NCI-H1930 (cell line): ENCODE measurements at regions not wholly inside any gene's neighbourhood (a gene's known extent, or its start where the extent isn't known, plus 50 kb on each side); places are given as distances from the start of the nearest gene placed in this dataset.
"Not testable (repeated sequence)": the region's sequence is repeated elsewhere in the genome, so short reads cannot be mapped to it uniquely, and the experiment has no call there.

Experiments used
- DNase-seq, 2 experiments: peaks; one replicate each; lab custom pipeline; 2025; lab: John Stamatoyannopoulos, UW

DNA sequence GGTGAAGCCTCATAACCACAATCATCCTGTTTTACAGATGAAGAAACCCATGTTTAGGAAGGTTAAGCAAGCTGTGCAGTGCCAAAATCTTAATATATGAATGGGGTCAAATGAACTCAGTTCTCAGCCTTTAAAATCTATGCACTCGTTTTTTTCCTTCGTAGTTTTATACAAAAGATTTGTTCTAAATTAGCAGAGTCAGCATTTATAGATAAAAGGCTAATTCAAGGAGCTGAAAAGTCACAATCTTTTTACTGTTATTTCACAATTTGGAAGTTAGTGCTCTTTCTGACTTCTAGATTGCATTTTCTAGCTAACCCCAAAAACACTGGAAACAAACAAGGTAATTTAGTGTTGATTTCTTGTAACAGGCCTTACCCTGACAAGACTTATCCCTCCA is 766.9 kb upstream of the ADGRL4 start:
- no peak for DNase-seq

DNA sequence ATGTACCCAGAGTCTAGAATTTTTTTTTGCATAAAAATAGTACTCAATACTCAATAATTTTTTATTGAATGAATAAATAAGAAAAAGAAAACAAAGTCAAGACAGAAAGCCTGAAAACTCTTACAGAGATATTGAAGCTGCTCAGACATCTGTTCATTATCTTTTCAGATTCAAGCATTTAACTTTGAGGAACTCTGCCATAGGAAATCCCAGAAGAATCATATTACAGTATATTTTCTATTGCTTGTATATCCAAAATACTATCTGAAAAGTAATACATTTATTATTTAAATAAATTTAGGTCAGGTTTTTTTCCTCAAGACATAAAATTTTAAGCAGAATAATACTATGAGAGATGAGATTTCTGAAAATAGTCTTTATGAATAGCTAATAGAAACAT is 755.9 kb upstream of the ADGRL4 start:
- no peak for DNase-seq

DNA sequence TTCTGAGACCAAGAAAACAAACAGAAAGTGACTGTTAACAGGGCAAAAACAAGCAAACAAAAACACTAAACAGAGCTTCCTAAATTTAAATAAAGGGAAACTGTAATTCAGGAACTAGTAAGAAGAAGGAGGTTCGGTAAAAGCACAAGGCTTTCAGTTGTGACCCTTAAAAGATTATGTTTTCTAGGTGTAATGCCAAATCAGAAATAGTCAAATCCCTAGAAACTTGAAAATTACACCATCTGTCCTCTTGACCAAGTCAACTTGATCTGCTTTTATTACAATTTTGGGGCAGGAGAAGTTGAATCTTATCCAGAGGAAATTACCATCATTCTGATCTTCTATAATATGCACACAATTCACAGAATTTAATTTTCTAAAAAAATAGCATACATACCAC is 754.0 kb upstream of the ADGRL4 start:
- DNase-seq = no peak

DNA sequence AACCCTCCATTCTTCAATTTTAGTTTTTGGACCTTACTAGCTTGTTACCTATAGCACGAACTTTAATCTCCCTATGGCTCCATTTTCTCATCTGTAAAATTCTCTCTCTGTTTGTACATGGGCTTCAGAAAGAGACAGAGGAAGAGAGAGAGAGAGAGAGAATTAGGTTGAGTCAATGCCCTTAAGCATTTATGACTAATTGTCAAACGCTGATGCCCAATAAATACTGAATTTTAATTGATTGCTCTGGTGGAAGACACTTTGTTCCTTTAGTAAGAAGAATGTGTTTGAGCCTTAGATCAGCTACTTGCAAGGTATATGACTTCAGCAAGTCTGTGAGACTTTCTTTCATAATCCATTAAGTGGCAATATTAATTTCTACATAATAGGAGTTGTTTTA is 743.1 kb upstream of the ADGRL4 start:
- DNase-seq = no peak

DNA sequence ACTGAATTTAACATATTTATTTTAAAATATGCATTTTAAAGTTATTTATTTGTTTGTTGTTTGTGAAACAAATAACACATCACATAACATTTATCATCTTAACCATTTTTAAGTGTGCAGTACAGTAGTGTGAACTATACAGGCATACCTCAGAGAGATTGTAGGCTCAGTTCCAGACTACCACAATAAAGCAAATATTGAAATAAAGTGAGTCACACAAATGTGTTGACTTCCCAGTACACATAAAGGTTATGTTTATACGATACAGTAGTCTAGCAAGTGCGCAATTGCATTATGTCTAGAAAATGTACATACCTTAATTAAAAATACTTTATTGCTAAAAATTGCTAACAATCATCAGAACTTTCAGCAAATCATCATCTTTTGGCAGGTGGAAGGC is 739.4 kb upstream of the ADGRL4 start:
- no peak for DNase-seq

DNA sequence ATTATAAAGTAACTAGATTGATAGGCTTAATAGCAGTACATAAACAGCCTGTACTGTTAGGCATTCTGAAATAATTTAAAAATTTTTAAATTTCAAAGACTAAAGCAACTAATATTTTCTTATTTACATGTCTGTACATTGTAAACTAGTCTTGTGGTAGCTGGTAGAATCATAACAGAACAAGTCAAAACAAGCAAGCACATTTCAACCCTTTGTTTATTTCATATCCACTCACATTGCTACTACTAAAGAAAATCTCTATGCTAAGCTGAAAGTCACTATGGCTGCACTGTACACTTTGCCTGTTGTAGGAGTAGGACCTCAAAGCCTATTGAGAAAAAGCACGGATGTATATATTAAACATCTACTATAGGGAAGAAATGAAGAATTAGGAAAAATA is 738.2 kb upstream of the ADGRL4 start:
- no peak for DNase-seq

DNA sequence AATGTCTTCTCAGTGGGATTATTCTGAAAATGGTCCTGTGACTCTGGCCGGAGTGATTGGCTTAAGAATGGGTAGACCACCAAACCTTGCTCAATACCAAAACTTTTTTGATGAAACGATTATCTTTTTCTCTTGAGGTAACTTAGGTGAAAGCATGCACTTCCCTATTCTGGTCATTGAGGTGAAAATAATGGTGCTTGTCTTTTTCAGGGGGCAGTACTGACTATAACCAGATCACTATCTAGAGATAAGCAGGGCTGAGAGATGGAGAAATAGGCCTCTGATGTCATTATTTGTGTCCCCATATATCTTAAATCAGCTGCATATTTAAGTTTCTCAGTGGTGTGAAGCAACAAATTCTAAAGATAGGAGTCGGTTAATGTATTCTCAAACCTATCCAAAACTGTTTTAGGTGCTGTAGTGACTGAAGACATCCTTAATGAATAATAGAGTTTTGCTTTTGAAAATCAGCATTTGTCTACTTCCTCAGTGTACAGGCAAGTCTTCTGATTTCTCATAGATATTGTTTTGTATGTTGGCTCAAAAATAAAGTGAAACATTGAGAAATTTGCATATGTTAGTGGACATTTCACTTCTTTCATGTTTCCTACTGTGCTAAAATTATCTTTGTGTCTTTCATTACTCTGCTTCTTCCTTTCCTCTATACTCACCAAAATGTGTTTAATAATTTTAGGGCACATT is 735.3 kb upstream of the ADGRL4 start:
- DNase-seq = no peak

DNA sequence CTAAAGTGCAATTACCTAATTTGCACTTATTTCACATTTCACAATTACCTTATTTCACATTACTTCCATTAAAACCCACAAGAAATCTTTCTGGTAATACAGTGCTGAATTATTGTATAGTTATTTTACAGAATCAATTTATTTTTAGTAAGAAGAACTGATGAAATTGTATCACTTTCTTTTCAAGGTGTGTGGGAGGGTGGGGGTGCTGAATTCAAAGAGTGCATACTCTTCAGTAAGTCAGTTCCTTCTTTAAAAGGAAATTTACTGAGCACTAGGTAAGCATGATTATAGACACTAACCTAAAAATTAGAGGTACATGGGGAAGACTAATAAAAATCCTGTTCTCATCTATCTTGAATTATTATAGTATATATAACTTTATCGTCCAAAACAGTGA is 731.6 kb upstream of the ADGRL4 start:
- DNase-seq = no peak

DNA sequence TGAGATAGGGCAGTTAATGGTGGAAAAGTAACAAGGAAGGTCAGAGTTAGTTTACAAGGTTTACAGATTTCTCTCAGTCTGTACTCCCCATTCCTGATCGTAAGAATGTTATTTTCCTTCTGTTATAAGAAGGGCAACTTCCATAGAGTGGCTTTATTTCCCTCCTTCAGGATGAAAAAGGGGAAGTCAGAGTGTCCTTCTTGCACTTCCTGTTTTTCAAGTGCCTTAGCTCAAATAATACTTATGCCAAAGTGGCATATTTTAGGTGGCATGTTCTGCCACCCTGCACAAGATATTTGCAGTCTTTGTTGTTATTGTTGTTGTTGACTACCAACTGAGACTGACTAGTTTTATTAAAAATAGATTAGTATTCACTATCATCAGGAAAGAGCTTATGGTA is 730.7 kb upstream of the ADGRL4 start:
- DNase-seq = no peak

DNA sequence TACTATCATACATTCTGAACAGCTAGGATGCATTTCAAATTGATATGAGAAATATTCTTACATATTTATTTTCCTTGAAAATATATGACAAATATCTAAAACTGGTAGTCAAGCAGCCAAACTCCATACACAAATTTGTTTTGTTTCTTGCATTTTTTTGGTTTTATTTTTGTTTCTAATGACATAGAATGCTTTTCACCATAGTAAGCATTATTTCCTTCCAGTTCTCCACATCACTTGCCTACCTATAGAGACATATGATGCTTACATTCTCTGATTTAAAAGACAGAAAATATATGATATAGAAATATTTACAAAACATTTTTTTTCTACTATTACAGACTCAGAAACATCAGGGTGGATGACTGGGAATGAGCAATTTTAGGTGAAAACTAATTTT is 726.4 kb upstream of the ADGRL4 start:
- no peak for DNase-seq

DNA sequence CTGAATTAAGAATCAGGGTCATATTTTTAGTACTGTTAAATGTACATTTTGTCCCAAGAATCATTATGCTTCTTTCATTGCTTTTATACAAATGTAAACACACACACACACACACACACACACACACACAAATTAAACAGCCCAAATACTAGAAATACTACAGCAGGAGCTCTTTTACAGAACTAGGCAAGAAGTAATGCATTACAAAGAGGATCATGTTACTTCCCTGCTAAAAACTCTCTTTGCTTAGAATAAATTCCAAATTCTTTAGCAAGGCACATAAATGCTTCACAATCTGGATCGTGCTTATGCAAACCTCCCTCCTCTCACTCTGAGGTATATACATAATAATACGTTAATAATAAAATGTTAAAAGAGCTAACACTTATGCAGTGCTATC is 720.4 kb upstream of the ADGRL4 start:
- no peak for DNase-seq

DNA sequence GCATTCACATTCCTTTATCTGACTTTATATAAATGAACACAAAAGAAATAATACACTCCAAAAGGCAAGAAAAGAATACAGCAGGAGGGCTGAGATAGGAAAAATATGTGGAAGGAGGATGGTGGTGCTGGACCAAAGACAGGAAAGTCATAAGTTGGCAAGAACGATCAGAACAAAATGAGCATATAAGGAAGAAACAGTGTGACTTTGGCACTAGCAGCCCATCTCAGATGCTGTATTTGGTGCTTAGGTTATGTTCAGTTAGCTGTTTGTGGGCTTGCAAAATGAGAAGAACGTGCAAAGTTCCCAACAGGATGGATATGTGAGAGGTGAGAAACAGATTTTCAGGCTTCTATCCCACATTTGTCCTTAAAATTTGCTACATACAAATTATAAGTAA is 719.8 kb upstream of the ADGRL4 start:
- no peak for DNase-seq

DNA sequence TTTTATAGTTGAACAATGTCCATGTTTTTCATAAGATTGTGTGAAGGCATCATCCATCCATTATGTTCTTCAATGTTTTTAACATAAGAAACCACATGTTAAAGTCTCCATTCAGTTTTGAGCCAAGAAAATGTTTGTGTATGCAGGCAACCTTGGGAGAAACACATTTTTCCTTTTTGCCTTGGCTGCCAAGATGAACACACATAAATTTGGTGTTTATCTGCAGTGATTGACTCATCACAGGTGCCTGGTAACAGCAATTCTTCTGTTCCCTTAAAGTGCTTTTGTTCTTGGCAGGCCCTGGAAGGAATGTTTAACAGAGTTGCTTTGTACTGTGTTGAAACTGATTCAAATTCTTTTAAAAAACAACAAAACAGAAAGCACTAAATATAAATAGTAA is 709.9 kb upstream of the ADGRL4 start:
- no peak for DNase-seq

DNA sequence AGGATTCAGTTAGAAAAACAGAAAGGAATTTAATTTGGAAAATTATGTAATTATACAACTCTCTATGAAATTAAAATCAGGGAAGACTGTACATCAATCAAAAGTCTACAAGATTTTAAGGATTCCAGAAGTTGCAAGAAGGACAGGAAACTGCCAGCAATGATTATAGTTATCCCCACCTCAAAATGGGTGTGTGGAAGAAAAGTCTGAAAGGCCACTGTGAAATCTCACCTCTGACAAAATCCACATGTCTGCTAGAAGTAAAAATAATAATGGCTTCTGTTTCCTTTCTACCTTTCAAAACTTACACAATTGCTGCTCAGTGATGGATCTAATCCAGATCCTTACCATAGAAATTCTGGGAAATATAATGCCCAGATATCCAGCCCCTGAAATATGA is 708.1 kb upstream of the ADGRL4 start:
- DNase-seq = no peak

DNA sequence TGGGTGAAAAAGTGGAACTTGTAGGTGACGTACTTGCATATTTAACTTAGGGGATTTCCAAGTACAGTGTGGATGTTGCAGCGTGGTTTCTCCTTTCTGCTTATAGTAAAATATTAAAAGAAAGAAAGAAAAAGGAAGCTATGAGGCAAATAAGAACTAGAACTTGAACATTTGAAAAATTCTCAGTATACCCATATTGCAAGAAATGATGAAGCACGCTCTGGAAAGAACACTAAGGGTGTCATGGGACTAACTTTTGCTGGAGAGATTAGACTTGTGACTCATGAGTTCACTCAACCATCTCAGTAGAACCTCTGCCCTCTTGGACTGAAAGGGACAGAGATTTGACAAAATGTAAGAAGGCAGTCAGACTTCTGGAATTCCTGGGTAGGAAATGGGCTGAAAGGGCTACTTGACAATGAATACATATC is 704.5 kb upstream of the ADGRL4 start:
- no peak for DNase-seq

DNA sequence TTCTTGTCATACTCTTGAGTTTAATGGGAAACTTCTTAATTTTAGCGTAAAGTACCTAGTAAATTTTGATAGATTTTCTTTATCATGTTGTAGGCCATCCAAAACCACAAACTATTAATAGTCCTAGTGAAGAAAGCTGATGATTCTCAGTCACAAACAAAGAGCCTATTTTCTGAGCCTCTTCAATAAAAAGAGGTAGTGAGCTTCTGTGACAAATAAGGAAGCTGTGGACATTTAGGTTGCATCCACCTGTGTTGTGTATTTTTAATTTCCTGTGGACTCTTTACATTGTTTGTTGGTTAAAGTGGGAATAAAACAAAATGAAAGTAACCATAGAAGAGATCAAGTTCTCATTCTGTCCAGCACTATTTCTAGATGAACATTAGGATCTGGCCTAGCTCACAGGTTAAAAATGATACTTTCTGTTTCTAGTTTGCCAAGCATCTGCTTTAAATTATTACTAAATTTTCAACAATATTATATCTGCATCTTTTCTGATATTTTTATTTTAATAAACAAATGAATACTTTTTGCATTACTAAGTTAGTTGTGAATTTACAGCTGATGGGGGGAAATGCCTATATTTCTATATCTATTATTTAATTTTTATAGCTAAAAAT is 702.2 kb upstream of the ADGRL4 start:
- DNase-seq = no peak

DNA sequence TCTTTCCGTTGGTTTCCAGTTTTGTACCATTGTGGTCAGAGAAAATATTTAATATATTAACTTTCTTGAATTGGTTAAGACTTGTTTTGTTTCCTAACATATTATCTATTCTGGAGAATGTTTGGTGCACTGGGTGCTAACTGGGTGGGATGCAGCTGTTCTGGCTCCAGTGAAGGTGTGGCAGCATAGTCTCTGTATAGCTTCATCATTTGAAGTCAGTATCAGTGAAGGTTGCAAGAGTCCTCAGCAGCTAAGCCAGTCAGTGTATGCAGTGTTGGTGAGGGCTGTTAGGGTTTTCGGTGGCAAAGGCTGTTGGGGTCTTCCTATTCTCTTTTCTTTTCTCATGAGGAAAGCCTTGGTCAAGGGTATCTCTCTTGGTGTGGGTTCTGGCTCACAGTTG is 698.7 kb upstream of the ADGRL4 start:
- no peak for DNase-seq

DNA sequence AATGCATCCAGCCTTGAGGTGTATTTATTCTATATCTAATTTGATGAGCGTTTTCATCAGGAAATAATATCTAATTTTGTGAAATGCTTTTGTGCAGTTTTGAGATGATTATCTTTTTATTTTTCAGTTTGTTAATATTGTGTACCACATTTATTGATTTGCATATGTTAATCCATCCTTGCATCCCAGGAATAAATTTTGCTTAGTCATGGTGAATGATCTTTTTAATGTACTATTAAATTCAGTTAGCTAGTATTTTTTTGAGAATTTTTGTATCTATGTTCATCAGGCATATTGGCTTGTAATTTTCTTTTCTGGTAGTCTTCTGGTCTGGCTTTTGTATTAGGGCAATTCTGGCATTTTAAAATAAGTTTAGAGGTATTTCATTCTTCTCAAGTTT is 697.5 kb upstream of the ADGRL4 start:
- no peak for DNase-seq

DNA sequence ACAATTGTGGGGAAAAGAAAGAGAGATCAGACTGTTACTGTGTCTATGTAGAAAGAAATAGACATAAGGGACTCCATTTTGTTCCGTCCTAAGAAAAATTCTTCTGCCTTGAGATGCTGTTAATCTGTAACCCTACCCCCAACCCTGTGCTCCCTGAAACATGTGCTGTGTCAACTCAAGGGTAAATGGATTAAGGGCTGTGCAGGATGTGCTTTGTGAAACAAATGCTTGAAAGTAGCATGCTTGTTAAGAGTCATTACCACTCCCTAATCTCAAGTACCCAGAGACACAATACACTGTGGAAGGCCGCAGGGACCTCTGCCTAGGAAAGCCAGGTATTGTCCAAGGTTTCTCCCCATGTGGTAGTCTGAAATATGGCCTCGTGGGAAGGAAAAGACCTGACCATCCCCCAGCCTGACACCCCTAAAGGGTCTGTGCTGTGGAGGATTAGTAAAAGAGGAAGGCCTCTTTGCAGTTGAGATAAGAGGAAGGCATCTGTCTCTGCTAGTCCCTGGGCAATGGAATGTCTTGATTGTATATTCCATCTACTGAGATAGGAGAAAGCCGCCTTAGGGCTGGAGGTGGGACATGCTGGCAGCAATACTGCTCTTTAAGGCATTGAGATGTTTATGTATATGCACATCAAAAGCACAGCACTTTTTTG is 695.9 kb upstream of the ADGRL4 start:
- not testable (repeated sequence) for DNase-seq

DNA sequence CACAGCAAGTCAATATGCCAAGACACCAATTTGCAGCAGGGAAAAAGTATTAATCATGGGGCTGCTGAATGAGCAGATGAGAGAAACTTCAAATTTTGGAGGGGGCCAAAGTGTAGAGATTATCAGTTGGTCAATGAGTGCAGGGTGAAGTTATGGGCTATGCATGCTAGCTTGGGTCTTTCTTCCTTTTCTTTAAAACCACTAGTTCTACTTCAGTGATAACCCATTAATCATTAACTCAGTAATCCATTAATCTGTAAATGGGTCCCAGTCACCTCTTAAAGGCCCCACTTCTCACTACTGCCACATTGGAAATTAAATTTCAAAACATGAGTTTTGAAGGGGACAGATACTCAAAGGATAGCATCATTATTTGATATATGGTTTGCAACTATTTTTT is 688.6 kb upstream of the ADGRL4 start:
- no peak for DNase-seq

DNA sequence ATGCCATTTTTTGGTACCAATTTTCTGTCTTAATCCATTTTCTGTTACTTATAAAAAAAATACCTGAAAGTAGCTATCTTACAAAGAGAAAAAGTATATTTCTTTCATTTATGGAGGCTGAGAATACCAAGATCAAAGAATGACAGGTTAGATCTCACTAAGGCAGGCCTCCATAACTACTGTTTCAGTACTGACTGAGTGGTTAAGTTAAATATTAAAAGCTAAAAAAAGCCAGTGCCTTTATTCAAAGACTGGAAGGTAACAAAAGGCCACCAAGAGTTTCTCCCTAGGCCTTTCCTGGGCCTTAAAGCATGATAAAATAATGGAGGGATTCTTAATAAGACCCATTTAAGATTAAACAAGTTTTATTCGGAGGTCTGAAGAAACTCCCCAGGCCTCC is 687.7 kb upstream of the ADGRL4 start:
- DNase-seq = no peak

DNA sequence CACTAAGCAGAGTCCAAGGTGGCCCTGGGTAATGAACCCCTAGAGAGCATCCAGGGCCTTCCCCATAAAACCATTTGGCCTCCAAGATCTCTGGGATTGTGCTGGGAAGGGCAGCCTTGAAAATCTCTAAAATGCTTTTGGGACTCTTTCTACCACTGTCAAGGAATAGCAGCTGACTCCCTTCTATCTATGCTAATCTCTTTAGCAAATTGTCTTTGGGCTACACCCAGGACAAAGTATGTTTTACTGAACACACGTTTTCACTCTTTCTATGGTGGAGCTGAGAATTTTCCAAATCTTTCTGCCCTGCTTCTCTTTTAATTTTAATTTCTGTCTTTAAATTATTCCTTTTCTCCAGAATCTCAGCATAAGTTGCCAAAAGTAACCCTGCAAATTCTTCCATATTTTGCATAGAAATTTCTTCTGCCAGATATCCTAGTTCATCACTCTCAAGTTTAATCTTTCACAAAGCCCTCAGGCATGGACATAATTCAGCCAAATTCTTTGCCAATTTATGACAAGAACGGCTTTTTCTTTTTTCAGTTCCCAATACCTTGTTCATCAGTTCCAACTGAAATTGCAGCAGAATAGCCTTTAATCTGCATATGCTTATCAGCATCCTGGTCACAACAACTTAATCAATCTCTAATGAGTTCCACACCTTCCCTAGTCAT is 687.0 kb upstream of the ADGRL4 start:
- DNase-seq = no peak

DNA sequence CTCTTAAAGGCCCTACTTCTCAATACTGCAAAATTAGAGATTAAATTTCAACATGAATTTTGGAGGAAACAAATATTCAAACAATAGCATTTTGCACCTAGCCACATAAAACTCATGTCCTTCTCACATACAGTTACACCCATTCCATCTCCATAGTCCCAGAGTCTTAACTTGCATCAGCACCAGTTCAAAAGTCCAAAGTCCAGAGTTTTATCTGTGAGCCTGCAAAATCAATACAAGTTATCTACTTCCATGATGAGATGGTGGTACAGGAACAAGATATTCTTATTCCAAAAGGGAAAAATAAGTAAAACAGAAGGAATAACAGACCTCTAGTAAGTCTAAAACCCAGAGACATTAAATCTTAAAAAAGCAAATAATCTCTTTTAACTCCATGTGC is 686.0 kb upstream of the ADGRL4 start:
- DNase-seq = no peak
